GM21529 (cell line): ENCODE measurements at regions not wholly inside any gene's neighbourhood (a gene's known extent, or its start where the extent isn't known, plus 50 kb on each side); places are given as distances from the start of the nearest gene placed in this dataset.
"Not testable (repeated sequence)": the region's sequence is repeated elsewhere in the genome, so short reads cannot be mapped to it uniquely, and the experiment has no call there.

Source experiments
- ATAC-seq: cut with Tn5 transposase; IDR thresholded peaks from one replicate; pipeline ENCODE4 v1.9.1; 2021; ENCODE audit not compliant: unreplicated experiment

- no peak for ATAC-seq
Observed at GRCh38 chr18:28287146-28287545, 110.2 kb upstream of the CDH2 start.

- ATAC-seq: no peak
Observed at GRCh38 chr18:28284132-28284531, 107.2 kb upstream of the CDH2 start.

GRCh38 chr18:28281400-28281799 lies 104.5 kb upstream of the CDH2 start:
- ATAC-seq: no peak

DNA sequence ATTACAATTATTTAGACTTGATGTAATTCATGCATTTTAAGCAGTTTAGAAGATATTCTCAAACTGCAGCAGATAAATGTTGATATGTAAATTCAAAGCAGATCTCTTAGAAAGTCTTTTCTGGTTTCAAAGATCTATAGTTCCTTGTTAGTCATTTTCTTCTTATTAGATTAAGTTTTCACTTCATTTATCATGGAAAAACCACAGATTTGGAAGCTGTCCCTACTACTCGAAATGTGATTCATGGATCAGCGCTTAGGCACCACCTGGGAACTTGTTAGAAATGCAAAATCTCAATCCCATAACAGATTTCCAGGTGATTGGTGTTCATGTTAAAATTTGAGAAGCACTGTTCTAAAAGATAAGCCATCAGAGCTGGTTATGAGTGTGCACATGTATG lies 92.8 kb upstream of the CDH2 start:
- ATAC-seq: no peak

DNA sequence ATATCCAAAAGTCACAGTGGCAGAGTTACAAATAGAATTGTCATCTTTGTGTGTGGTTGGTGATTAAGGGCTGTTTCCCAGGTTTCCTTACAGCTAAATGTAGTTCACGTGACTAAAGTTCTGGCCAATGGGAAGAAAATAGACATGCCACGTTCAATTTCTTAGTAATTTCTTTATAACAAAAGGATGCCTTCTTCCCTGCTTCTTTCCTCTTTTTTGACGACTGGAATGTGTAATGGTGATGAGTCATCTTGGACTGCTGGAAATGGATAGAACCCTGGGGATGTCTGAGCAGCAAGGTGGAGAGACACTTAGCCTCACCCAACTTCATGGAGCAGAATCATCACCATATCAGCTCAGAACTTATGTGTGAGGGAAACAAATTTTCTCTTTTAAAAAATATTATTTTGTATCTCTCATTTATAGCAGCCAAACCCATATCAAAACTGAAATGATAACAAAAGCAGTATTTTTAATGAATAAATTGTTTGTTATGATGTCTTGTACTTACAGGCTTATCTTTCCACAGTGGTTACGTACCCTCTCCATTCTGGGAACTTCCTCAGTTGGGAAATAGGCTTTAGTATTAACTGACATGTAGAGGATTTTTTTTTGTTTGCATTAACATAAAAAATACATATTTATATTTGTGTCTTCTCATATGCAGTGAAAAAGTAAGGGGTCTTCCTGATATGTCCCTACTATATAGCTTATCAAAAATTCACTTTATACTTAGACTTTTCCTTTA lies 91.1 kb upstream of the CDH2 start:
- ATAC-seq: no peak

DNA sequence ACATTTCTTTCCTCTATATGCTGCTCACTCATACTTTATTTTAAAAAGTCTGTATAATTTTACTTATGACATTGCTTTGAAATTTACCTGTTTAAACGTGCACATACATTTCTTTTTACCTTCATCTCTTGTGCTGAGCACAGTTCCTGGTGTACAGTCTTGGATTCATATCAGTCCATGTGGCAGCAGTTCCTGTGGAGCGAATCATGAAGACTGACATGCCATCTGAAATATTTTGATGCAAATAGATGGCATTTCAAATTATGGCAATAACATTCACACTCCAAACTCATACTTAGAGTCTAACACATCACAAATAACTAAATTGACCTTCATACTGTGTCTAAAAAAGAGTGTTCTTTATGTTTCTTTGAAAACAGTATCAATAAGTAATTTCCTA lies 90.3 kb upstream of the CDH2 start:
- ATAC-seq: no peak

- no peak for ATAC-seq
Observed at GRCh38 chr18:28256166-28256565, 79.2 kb upstream of the CDH2 start.

DNA sequence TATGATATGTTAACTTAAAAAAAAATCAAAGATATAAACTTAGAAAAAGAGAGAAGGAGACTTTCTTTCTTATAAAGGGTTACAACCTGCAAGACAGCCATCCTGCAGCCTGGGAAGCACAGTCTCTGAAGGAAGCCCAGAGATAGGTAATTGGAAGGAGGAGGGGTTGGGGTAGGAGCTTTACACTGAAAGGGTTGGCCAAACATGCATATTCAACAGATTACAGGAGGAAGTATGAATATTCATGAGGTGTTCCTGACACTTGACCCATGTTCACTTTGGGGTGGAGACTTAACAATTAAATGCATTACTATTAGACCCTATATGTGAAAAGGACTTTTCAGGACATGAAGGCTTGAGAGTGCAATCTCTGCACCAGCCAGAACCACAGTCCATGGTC lies 71.7 kb upstream of the CDH2 start:
- no peak for ATAC-seq

GRCh38 chr18:28240626-28241025 lies 63.7 kb upstream of the CDH2 start:
- not testable (repeated sequence) for ATAC-seq

DNA sequence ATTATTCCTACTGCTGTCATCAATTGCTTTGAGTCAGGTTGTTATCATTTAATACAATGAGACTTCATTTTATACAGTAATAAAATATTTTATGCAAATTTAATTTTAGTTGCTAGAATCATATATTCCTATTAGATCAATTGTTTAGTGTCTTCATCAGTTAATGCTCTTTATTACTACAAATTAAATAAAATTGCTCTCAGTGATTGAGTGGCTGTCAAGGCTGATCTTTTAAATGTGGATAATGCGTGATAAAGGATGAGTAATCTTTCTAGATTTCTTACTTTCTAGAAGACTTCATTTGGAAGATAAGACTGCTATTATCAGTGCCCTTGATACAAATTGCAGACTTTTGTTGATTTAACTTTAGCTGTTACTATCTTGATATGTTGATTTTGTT lies 59.6 kb upstream of the CDH2 start:
- no peak for ATAC-seq
